ENCODE measurements at regions not wholly inside any gene's neighbourhood (a gene's known extent, or its start where the extent isn't known, plus 50 kb on each side); places are given as distances from the start of the nearest gene placed in this dataset.
"Not testable (repeated sequence)": the region's sequence is repeated elsewhere in the genome, so short reads cannot be mapped to it uniquely, and the experiment has no call there.

GRCh38 chr13:105735281-105735680 lies 800.2 kb downstream of the EFNB2 start:
- no peak for ATAC-seq
- Mint-ChIP-seq H3K27me3 (no peaks in the 10 kb centered on the region), H3K27ac (no peak overlapping the region), H3K9me3 (peaks cover 3% of the 10 kb centered on the region), H3K4me1 (no peaks in the 10 kb centered on the region), H3K36me3 (no peaks in the 10 kb centered on the region), H3K4me3 (no peak overlapping the region)

GRCh38 chr13:105732806-105733529 lies 802.5 kb downstream of the EFNB2 start:
- Mint-ChIP-seq H3K27ac (no peak overlapping the region), H3K9me3 (no peaks in the 10 kb centered on the region), H3K27me3 (no peaks in the 10 kb centered on the region), H3K4me3 (no peak overlapping the region), H3K36me3 (no peaks in the 10 kb centered on the region), H3K4me1 (no peaks in the 10 kb centered on the region)
- no peak for ATAC-seq

- no peak overlapping the region for H3K27ac Mint-ChIP-seq
- no peaks in the 10 kb centered on the region for H3K4me1 Mint-ChIP-seq
- no peak for ATAC-seq
- no peaks in the 10 kb centered on the region for H3K36me3 Mint-ChIP-seq
- H3K4me3 Mint-ChIP-seq, result no peak overlapping the region
- no peaks in the 10 kb centered on the region for H3K9me3 Mint-ChIP-seq
- no peaks in the 10 kb centered on the region for H3K27me3 Mint-ChIP-seq
Measured at GRCh38 chr13:105725887-105726286, 809.6 kb downstream of the EFNB2 start.

GRCh38 chr13:105721016-105721415 lies 814.4 kb downstream of the EFNB2 start:
- no peak for ATAC-seq
- Mint-ChIP-seq H3K36me3 (no peaks in the 10 kb centered on the region), H3K9me3 (no peaks in the 10 kb centered on the region), H3K4me1 (no peaks in the 10 kb centered on the region), H3K4me3 (no peak overlapping the region), H3K27ac (no peak overlapping the region), H3K27me3 (no peaks in the 10 kb centered on the region)

- H3K36me3 Mint-ChIP-seq, result no peaks in the 10 kb centered on the region
- no peak for ATAC-seq
- H3K9me3 Mint-ChIP-seq, result no peaks in the 10 kb centered on the region
- no peaks in the 10 kb centered on the region for H3K4me1 Mint-ChIP-seq
- H3K27ac Mint-ChIP-seq, result no peak overlapping the region
- H3K4me3 Mint-ChIP-seq, result no peak overlapping the region
- H3K27me3 Mint-ChIP-seq, result no peaks in the 10 kb centered on the region
Measured at GRCh38 chr13:105719859-105720258, 815.6 kb downstream of the EFNB2 start.

- H3K4me1 Mint-ChIP-seq, result no peaks in the 10 kb centered on the region
- no peaks in the 10 kb centered on the region for H3K36me3 Mint-ChIP-seq
- no peaks in the 10 kb centered on the region for H3K27me3 Mint-ChIP-seq
- H3K4me3 Mint-ChIP-seq, result no peak overlapping the region
- H3K9me3 Mint-ChIP-seq, result peaks cover 6% of the 10 kb centered on the region
- ATAC-seq, result no peak
- H3K27ac Mint-ChIP-seq, result no peak overlapping the region
Measured at GRCh38 chr13:105709181-105709580, 826.3 kb downstream of the EFNB2 start.

- no peaks in the 10 kb centered on the region for H3K36me3 Mint-ChIP-seq
- H3K9me3 Mint-ChIP-seq, result peaks cover 6% of the 10 kb centered on the region
- no peaks in the 10 kb centered on the region for H3K27me3 Mint-ChIP-seq
- no peak for ATAC-seq
- no peaks in the 10 kb centered on the region for H3K4me1 Mint-ChIP-seq
- no peak overlapping the region for H3K27ac Mint-ChIP-seq
- no peak overlapping the region for H3K4me3 Mint-ChIP-seq
Measured at GRCh38 chr13:105703843-105704242, 831.6 kb downstream of the EFNB2 start.

GRCh38 chr13:105702441-105702840 lies 833.0 kb downstream of the EFNB2 start:
- Mint-ChIP-seq H3K4me3 (no peak overlapping the region), H3K27me3 (no peaks in the 10 kb centered on the region), H3K4me1 (no peaks in the 10 kb centered on the region), H3K9me3 (peaks cover 8% of the 10 kb centered on the region), H3K36me3 (no peaks in the 10 kb centered on the region), H3K27ac (no peak overlapping the region)
- no peak for ATAC-seq

- Mint-ChIP-seq H3K9me3 (peaks cover 2% of the 10 kb centered on the region), H3K27ac (no peak overlapping the region), H3K27me3 (no peaks in the 10 kb centered on the region), H3K4me3 (no peak overlapping the region), H3K36me3 (no peaks in the 10 kb centered on the region), H3K4me1 (no peaks in the 10 kb centered on the region)
- ATAC-seq, result no peak
Measured at GRCh38 chr13:105692769-105693168, 842.7 kb downstream of the EFNB2 start.

GRCh38 chr13:105684216-105684615 lies 851.2 kb downstream of the EFNB2 start:
- ATAC-seq, result no peak
- no peak overlapping the region for H3K27ac Mint-ChIP-seq
- H3K36me3 Mint-ChIP-seq, result no peaks in the 10 kb centered on the region
- no peaks in the 10 kb centered on the region for H3K9me3 Mint-ChIP-seq
- H3K4me1 Mint-ChIP-seq, result no peaks in the 10 kb centered on the region
- no peak overlapping the region for H3K4me3 Mint-ChIP-seq
- no peaks in the 10 kb centered on the region for H3K27me3 Mint-ChIP-seq

GRCh38 chr13:105679838-105680237 lies 855.6 kb downstream of the EFNB2 start:
- no peaks in the 10 kb centered on the region for H3K36me3 Mint-ChIP-seq
- H3K9me3 Mint-ChIP-seq, result no peaks in the 10 kb centered on the region
- H3K4me1 Mint-ChIP-seq, result no peaks in the 10 kb centered on the region
- H3K27me3 Mint-ChIP-seq, result no peaks in the 10 kb centered on the region
- no peak for ATAC-seq
- no peak overlapping the region for H3K27ac Mint-ChIP-seq
- H3K4me3 Mint-ChIP-seq, result no peak overlapping the region

GRCh38 chr13:105678072-105678471 lies 857.4 kb downstream of the EFNB2 start:
- Mint-ChIP-seq H3K27me3 (no peaks in the 10 kb centered on the region), H3K4me1 (no peaks in the 10 kb centered on the region), H3K4me3 (no peak overlapping the region), H3K9me3 (no peaks in the 10 kb centered on the region), H3K36me3 (no peaks in the 10 kb centered on the region), H3K27ac (no peak overlapping the region)
- ATAC-seq, result no peak

- H3K27ac Mint-ChIP-seq, result no peak overlapping the region
Measured at GRCh38 chr13:105672881-105673280, 862.6 kb downstream of the EFNB2 start.

GRCh38 chr13:105671131-105671530 lies 864.3 kb downstream of the EFNB2 start:
- not testable (repeated sequence) for ATAC-seq, H3K27ac Mint-ChIP-seq, H3K27me3 Mint-ChIP-seq, H3K4me3 Mint-ChIP-seq, H3K4me1 Mint-ChIP-seq, H3K9me3 Mint-ChIP-seq, H3K36me3 Mint-ChIP-seq

More at GRCh38 chr13:105672881-105673280, 862.6 kb downstream of the EFNB2 start:
- no peak for ATAC-seq
- Mint-ChIP-seq H3K36me3 (no peaks in the 10 kb centered on the region), H3K27me3 (no peaks in the 10 kb centered on the region), H3K9me3 (peaks cover 7% of the 10 kb centered on the region), H3K4me1 (no peaks in the 10 kb centered on the region), H3K4me3 (no peak overlapping the region)

GRCh38 chr13:105670179-105670990 lies 865.1 kb downstream of the EFNB2 start:
- peaks cover 7% of the 10 kb centered on the region for H3K9me3 Mint-ChIP-seq
- H3K4me1 Mint-ChIP-seq, result no peaks in the 10 kb centered on the region
- no peak overlapping the region for H3K27ac Mint-ChIP-seq
- no peaks in the 10 kb centered on the region for H3K27me3 Mint-ChIP-seq
- ATAC-seq, result no peak
- H3K36me3 Mint-ChIP-seq, result no peaks in the 10 kb centered on the region
- no peak overlapping the region for H3K4me3 Mint-ChIP-seq

GRCh38 chr13:105665284-105665683 lies 870.2 kb downstream of the EFNB2 start:
- ATAC-seq, result no peak

More at GRCh38 chr13:105665284-105665683, 870.2 kb downstream of the EFNB2 start:
- H3K4me1 Mint-ChIP-seq, result no peaks in the 10 kb centered on the region
- no peak overlapping the region for H3K4me3 Mint-ChIP-seq
- no peak overlapping the region for H3K27ac Mint-ChIP-seq
- H3K9me3 Mint-ChIP-seq, result no peaks in the 10 kb centered on the region
- no peaks in the 10 kb centered on the region for H3K36me3 Mint-ChIP-seq
- no peaks in the 10 kb centered on the region for H3K27me3 Mint-ChIP-seq
